ENCODE measurements at regions not wholly inside any gene's neighbourhood (a gene's known extent, or its start where the extent isn't known, plus 50 kb on each side); places are given as distances from the start of the nearest gene placed in this dataset.
"Not testable (repeated sequence)": the region's sequence is repeated elsewhere in the genome, so short reads cannot be mapped to it uniquely, and the experiment has no call there.

GRCh38 chr1:57532299-57532698 is 108.4 kb upstream of the DAB1 start:
- no peak overlapping the region for H3K4me3 ChIP-seq (replicated peaks; ENCODE audit: low read depth, low read length)
- TF ChIP-seq, protein P1, sequence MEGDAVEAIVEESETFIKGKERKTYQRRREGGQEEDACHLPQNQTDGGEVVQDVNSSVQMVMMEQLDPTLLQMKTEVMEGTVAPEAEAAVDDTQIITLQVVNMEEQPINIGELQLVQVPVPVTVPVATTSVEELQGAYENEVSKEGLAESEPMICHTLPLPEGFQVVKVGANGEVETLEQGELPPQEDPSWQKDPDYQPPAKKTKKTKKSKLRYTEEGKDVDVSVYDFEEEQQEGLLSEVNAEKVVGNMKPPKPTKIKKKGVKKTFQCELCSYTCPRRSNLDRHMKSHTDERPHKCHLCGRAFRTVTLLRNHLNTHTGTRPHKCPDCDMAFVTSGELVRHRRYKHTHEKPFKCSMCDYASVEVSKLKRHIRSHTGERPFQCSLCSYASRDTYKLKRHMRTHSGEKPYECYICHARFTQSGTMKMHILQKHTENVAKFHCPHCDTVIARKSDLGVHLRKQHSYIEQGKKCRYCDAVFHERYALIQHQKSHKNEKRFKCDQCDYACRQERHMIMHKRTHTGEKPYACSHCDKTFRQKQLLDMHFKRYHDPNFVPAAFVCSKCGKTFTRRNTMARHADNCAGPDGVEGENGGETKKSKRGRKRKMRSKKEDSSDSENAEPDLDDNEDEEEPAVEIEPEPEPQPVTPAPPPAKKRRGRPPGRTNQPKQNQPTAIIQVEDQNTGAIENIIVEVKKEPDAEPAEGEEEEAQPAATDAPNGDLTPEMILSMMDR (IDR thresholded peaks at IDR 0.05; ENCODE audit: low read depth, low read length, missing control alignments): no peak
- no peak for DNase-seq (ENCODE audit: extremely low read depth, low read depth)

GRCh38 chr1:57530911-57531260 is 107.0 kb upstream of the DAB1 start:
- not testable (repeated sequence) for DNase-seq (ENCODE audit: extremely low read depth, low read depth); H3K4me3 ChIP-seq (replicated peaks; ENCODE audit: low read depth, low read length)

DNA sequence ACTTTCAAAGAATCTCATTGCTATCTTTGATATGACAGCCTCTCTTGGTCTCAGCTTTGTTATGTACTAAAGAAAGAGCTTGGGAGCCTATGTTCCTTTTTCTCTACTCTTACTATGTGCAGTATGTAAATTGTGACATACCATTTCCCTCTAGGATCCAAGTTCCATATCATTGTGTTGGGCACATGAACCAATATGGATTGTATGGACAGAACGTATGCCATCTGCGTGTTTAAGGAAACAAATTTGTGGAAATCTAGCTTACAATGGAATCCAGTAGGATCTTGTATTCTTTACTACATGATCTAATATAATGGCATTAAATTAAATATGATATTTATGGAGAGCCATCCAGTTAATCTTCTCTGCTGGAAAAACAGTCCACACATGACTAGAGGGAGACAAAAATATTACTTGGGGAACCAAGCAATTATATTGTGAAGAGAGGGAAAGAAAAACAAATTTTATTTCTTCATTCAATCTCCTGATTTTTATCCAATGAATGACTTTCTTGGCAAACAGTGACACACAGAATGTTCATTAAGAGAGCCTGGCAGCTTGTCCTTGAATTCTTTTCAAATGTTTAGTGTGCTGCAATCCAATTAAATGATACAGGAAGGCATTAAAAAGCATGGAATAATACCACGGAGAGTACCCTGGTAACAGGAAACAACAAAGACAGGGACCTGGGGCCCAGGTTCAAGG is 106.5 kb upstream of the DAB1 start:
- TF ChIP-seq, protein P1 (IDR thresholded peaks at IDR 0.05; ENCODE audit: low read depth, low read length, missing control alignments): no peak
- H3K4me3 ChIP-seq (replicated peaks; ENCODE audit: low read depth, low read length): no peak overlapping the region
- no peak for DNase-seq (ENCODE audit: extremely low read depth, low read depth)

- TF ChIP-seq, protein P1 (IDR thresholded peaks at IDR 0.05; ENCODE audit: low read depth, low read length, missing control alignments): no peak
- no peak overlapping the region for H3K4me3 ChIP-seq (replicated peaks; ENCODE audit: low read depth, low read length)
- no peak for DNase-seq (ENCODE audit: extremely low read depth, low read depth)
These were observed 98.7 kb upstream of the DAB1 start for GRCh38 chr1:57522575-57522974.

DNA sequence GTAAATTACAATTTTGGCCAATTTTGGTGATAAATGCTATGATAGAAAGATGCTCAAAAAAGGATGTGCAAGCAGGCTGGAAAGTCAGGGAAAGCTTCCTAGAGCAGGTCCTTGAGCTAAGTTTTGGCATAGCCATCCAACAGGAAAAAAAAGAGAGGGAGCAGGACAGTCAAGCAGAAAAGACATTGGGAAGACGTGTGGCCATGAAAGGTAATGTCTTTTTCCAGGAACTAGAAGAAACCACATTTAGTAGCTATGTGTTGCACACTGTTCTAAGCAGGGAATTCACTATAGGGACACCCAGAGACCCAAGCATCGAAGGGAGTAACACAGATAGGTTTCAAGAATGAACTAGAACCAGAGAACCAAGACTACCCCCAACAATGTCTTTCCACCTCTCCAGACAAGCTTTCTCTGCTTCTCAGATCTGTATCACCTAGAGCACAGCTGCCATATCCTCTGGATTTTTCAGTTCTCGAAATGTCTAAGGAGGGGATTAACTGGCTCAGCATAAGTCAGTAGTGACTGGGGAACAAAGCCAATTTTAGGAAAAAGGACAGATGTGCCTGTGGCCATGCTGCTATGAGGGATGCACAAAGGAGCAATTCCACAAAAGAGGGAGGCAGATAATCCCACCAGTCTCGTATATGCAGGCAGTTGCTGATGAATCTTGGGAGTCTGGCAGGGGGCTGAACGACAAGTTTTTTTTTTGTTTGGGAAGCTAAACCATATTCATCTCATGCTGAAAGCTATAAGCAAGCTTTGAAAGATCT is 97.1 kb upstream of the DAB1 start:
- H3K4me3 ChIP-seq (replicated peaks; ENCODE audit: low read depth, low read length): no peak overlapping the region
- TF ChIP-seq, protein P1 (IDR thresholded peaks at IDR 0.05; ENCODE audit: low read depth, low read length, missing control alignments): no peak
- DNase-seq (ENCODE audit: extremely low read depth, low read depth): no peak

DNA sequence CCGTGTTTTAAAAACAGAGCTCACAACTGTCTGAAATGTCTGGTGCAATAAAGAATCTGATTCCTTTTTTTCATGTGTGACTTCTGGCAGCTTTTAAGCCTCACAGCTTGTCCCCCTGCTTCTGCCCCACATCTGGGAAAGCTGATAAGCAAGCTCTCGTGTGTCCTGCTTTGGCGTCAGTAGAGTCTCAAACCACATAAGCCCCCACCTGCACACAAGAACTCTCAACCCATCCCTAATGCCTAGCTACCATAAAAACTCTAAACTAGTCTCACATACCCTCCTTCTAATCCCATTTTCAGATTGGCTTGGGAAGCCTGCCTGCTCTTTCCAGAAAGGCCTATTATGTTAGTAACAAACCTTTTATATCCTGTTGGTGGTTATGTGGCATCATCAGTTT is 94.6 kb upstream of the DAB1 start:
- TF ChIP-seq, protein P1 (IDR thresholded peaks at IDR 0.05; ENCODE audit: low read depth, low read length, missing control alignments): no peak
- DNase-seq (ENCODE audit: extremely low read depth, low read depth): no peak
- no peak overlapping the region for H3K4me3 ChIP-seq (replicated peaks; ENCODE audit: low read depth, low read length)

- DNase-seq (ENCODE audit: extremely low read depth, low read depth): no peak
- H3K4me3 ChIP-seq (replicated peaks; ENCODE audit: low read depth, low read length): no peak overlapping the region
- TF ChIP-seq, protein P1 (IDR thresholded peaks at IDR 0.05; ENCODE audit: low read depth, low read length, missing control alignments): no peak
These were observed 93.9 kb upstream of the DAB1 start for GRCh38 chr1:57517587-57518374.

Measured in HFF-Myc (cell line).